ENCODE measurements at regions not wholly inside any gene's neighbourhood (a gene's known extent, or its start where the extent isn't known, plus 50 kb on each side); places are given as distances from the start of the nearest gene placed in this dataset.

DNA sequence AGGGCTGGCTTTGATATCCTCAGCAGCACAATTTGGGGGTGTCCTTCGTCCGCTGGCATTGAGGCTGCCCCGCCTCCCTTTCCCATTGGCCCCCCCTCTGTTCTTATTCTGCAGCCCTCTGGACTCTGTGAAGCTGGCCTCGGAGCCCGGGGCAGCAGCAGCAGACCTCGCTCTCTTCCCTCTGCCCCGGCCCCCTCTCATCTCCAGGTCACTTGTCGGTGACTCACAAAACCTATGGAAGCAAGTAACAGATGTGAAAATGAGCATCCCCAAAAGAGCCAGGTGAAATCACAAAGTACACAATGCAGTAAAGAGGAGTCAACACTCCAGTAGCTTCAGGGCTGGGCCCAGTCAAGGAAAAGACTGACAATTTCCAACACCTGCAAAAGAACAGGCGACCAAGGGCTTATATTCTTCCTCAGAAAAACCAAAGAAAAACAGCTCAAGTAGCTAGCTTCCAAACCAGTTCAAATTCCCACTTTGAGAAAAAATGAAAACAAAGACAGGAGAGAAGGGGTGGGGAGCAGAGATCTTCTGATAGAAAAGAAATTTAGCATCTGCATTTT lies 97.5 kb downstream of the ZNF608 start:
- TF ChIP-seq ZNF324 (tag by site-specific recombination; IDR thresholded peaks at IDR 0.05) (no peak), ZNF354C (tag by site-specific recombination; IDR thresholded peaks at IDR 0.05; ENCODE audit: borderline replicate concordance, low read depth) (no peak), KLF1 (tag by site-specific recombination; IDR thresholded peaks at IDR 0.05) (no peak), GLI4 (tag by site-specific recombination; IDR thresholded peaks at IDR 0.05) (no peak), ZNF510 (tag by site-specific recombination; IDR thresholded peaks at IDR 0.05; ENCODE audit: insufficient replicate concordance) (no peak), SETDB1 (IDR thresholded peaks at IDR 0.05; ENCODE audit: insufficient read length, low read length) (no peak)
- TF ChIP-seq, protein P1, sequence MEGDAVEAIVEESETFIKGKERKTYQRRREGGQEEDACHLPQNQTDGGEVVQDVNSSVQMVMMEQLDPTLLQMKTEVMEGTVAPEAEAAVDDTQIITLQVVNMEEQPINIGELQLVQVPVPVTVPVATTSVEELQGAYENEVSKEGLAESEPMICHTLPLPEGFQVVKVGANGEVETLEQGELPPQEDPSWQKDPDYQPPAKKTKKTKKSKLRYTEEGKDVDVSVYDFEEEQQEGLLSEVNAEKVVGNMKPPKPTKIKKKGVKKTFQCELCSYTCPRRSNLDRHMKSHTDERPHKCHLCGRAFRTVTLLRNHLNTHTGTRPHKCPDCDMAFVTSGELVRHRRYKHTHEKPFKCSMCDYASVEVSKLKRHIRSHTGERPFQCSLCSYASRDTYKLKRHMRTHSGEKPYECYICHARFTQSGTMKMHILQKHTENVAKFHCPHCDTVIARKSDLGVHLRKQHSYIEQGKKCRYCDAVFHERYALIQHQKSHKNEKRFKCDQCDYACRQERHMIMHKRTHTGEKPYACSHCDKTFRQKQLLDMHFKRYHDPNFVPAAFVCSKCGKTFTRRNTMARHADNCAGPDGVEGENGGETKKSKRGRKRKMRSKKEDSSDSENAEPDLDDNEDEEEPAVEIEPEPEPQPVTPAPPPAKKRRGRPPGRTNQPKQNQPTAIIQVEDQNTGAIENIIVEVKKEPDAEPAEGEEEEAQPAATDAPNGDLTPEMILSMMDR (tag by site-specific recombination; IDR thresholded peaks at IDR 0.05), result no peak
- TF ChIP-seq, protein P2, sequence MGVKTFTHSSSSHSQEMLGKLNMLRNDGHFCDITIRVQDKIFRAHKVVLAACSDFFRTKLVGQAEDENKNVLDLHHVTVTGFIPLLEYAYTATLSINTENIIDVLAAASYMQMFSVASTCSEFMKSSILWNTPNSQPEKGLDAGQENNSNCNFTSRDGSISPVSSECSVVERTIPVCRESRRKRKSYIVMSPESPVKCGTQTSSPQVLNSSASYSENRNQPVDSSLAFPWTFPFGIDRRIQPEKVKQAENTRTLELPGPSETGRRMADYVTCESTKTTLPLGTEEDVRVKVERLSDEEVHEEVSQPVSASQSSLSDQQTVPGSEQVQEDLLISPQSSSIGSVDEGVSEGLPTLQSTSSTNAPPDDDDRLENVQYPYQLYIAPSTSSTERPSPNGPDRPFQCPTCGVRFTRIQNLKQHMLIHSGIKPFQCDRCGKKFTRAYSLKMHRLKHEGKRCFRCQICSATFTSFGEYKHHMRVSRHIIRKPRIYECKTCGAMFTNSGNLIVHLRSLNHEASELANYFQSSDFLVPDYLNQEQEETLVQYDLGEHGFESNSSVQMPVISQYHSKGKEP (tag by site-specific recombination; IDR thresholded peaks at IDR 0.05), result 0 out of 2 replicates have a peak, but pooled peaks have one; percentile 12
- TF ChIP-seq, protein P3, sequence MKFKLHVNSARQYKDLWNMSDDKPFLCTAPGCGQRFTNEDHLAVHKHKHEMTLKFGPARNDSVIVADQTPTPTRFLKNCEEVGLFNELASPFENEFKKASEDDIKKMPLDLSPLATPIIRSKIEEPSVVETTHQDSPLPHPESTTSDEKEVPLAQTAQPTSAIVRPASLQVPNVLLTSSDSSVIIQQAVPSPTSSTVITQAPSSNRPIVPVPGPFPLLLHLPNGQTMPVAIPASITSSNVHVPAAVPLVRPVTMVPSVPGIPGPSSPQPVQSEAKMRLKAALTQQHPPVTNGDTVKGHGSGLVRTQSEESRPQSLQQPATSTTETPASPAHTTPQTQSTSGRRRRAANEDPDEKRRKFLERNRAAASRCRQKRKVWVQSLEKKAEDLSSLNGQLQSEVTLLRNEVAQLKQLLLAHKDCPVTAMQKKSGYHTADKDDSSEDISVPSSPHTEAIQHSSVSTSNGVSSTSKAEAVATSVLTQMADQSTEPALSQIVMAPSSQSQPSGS (tag by site-specific recombination; IDR thresholded peaks at IDR 0.05; ENCODE audit: low read depth), result no peak
- TF ChIP-seq, protein P4, sequence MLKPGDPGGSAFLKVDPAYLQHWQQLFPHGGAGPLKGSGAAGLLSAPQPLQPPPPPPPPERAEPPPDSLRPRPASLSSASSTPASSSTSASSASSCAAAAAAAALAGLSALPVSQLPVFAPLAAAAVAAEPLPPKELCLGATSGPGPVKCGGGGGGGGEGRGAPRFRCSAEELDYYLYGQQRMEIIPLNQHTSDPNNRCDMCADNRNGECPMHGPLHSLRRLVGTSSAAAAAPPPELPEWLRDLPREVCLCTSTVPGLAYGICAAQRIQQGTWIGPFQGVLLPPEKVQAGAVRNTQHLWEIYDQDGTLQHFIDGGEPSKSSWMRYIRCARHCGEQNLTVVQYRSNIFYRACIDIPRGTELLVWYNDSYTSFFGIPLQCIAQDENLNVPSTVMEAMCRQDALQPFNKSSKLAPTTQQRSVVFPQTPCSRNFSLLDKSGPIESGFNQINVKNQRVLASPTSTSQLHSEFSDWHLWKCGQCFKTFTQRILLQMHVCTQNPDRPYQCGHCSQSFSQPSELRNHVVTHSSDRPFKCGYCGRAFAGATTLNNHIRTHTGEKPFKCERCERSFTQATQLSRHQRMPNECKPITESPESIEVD (tag by site-specific recombination; IDR thresholded peaks at IDR 0.05), result no peak

Data from HEK293 (cell line).